Ovary (tissue), 7 donors: ENCODE measurements at regions not wholly inside any gene's neighbourhood (a gene's known extent, or its start where the extent isn't known, plus 50 kb on each side); places are given as distances from the start of the nearest gene placed in this dataset.

Source experiments
- DNase-seq, 5 donors: peaks; one replicate each; pipeline ENCODE4 v3.0.0-alpha.2; 2019 to 2020
- H3K27ac ChIP-seq, 2 donors: fragments of 200-600 bp; one replicate each; pipeline versions ENCODE4 v1.5.1 to v1.8.0; 2019 to 2022
- H3K27me3 ChIP-seq: fragments of 200-600 bp; one replicate; pipeline ENCODE4 v1.8.0; 2022
- H3K36me3 ChIP-seq: fragments of 200-600 bp; sonication (generic); one replicate; pipeline ENCODE4 v1.5.1; 2019
- H3K4me1 ChIP-seq: one replicate; pipeline ENCODE4 v1.8.1; 2013; ENCODE audit warnings: mild to moderate bottlenecking, moderate library complexity; ENCODE audit not compliant: insufficient read depth
- H3K4me3 ChIP-seq: fragments of 200-600 bp; sonication (generic); one replicate; pipeline ENCODE4 v1.5.1; 2017
- H3K9me3 ChIP-seq, 2 donors: fragments of 200-600 bp in 1 of 2; sonication (generic) in 1 of 2; one replicate each; pipeline versions ENCODE4 v1.5.1 to v1.8.1; 2013 to 2019; ENCODE audit warnings: mild to moderate bottlenecking in 1 of 2, moderate library complexity in 1 of 2
- CTCF ChIP-seq, 3 donors: fragments of 450-650 bp in 2 of 3; fragments of 200-600 bp in 1 of 3; IDR thresholded peaks; one replicate each; pipeline versions ENCODE4 v1.5.1 to v1.8.0; 2016 to 2022; ENCODE audit warnings: antibody characterized with exemption in 3 of 3, mild to moderate bottlenecking in 1 of 3
- EP300 ChIP-seq: sonication (generic); formaldehyde crosslinking; IDR thresholded peaks from one replicate; pipeline ENCODE4 v1.6.1; 2017; ENCODE audit warnings: antibody characterized with exemption
- POLR2A ChIP-seq: fragments of 450-650 bp; IDR thresholded peaks from one replicate; pipeline ENCODE4 v1.6.1; 2017; ENCODE audit warnings: antibody characterized with exemption, mild to moderate bottlenecking, moderate library complexity
- WGBS, 3 donors: extraction: QIAGEN DNeasy Blood & Tissue Kit in 1 of 3; methylation state at CpG; one replicate each; pipeline versions ENCODE4 v1.1.5 to v1.1.7; 2013 to 2017; 5-methylcytosine and 5-hydroxymethylcytosine counted together
- intact Hi-C, 4 donors: fragments of 100-400 bp; cut with DNase I; formaldehyde crosslinking; loops; one replicate each; pipeline versions ENCODE4 v1.11.0 to v1.15.1; 2022 to 2023
- donor health status: DM: no; HTN: no; CAD: no; lungs with moderate emphysema.
- donor health status: DM: no; HTN: no; CAD: no.
- donor health status: Bipolar disorder and iron deficiency.
- donor health status: DM: no; HTN: no; CAD: no.
- donor health status: DM: yes; HTN: yes; CAD: no.

GRCh38 chr18:22737054-22737453 lies 196.1 kb upstream of the RBBP8 start:
- Histone ChIP-seq H3K27me3 (no peaks in the 10 kb centered on the region), H3K27ac (no peak overlapping the region), H3K4me1 (no peaks in the 10 kb centered on the region), H3K4me3 (no peak overlapping the region), H3K9me3 (no peaks in the 10 kb centered on the region), H3K36me3 (no peaks in the 10 kb centered on the region)
- WGBS, 3 donors, result 85 to 90% (median 88%) methylated on average over 3 of the region's 3 CpGs
- DNase-seq, result no peak
- TF ChIP-seq CTCF (IDR thresholded peaks at IDR 0.05) (no peak), POLR2A (no peak), EP300 (no peak)
- intact Hi-C loops, result no loop called here

GRCh38 chr18:22739061-22739642 lies 194.0 kb upstream of the RBBP8 start:
- H3K27ac ChIP-seq, result no peak overlapping the region
- H3K4me1 ChIP-seq, result no peaks in the 10 kb centered on the region
- no peak overlapping the region for H3K4me3 ChIP-seq
- WGBS, 3 donors, result 55 to 58% (median 58%) methylated on average over 2 of the region's 2 CpGs
- intact Hi-C loops, result no loop called here
- DNase-seq, result no peak
- no peaks in the 10 kb centered on the region for H3K27me3 ChIP-seq
- no peaks in the 10 kb centered on the region for H3K9me3 ChIP-seq
- no peaks in the 10 kb centered on the region for H3K36me3 ChIP-seq
- no peak for TF ChIP-seq POLR2A
- TF ChIP-seq EP300, result no peak
- no peak for TF ChIP-seq CTCF (IDR thresholded peaks at IDR 0.05)

GRCh38 chr18:22739789-22740188 lies 193.3 kb upstream of the RBBP8 start:
- TF ChIP-seq POLR2A, result no peak
- no peak for TF ChIP-seq EP300
- no peak for TF ChIP-seq CTCF (IDR thresholded peaks at IDR 0.05)
- Histone ChIP-seq H3K27me3 (no peaks in the 10 kb centered on the region), H3K4me1 (no peaks in the 10 kb centered on the region), H3K9me3 (no peaks in the 10 kb centered on the region), H3K27ac (no peak overlapping the region), H3K36me3 (no peaks in the 10 kb centered on the region), H3K4me3 (no peak overlapping the region)
- 77 to 80% (median 78%) methylated on average over 4 of the region's 4 CpGs for WGBS, 3 donors
- DNase-seq, result no peak
- intact Hi-C loops, result no loop called here

GRCh38 chr18:22741318-22741717 lies 191.8 kb upstream of the RBBP8 start:
- H3K27me3 ChIP-seq, result no peaks in the 10 kb centered on the region
- no peaks in the 10 kb centered on the region for H3K36me3 ChIP-seq
- 81 to 90% (median 85%) methylated on average over 3 of the region's 3 CpGs for WGBS, 3 donors
- DNase-seq, result no peak
- no peaks in the 10 kb centered on the region for H3K4me1 ChIP-seq
- H3K9me3 ChIP-seq, result no peaks in the 10 kb centered on the region
- H3K4me3 ChIP-seq, result no peak overlapping the region
- no peak overlapping the region for H3K27ac ChIP-seq
- intact Hi-C loops, result no loop called here
- TF ChIP-seq CTCF (IDR thresholded peaks at IDR 0.05) (no peak), POLR2A (no peak), EP300 (no peak)
